ENCODE measurements at regions not wholly inside any gene's neighbourhood (a gene's known extent, or its start where the extent isn't known, plus 50 kb on each side); places are given as distances from the start of the nearest gene placed in this dataset.

- H3K4me1 ChIP-seq (ENCODE audit: insufficient read depth) = peaks cover 3% of the 10 kb centered on the region
- WGBS, 3 donors = 80 to 86% (median 83%) methylated on average over 20 of the region's 20 CpGs
- no peak overlapping the region for H3K27ac ChIP-seq
- DNase-seq = no peak
- H3K9me3 ChIP-seq = peaks cover 0 to 3% of the 10 kb centered on the region in 2 donors
- TF ChIP-seq POLR2A (IDR thresholded peaks at IDR 0.05) = no peak
- TF ChIP-seq EP300 (IDR thresholded peaks at IDR 0.05) = no peak
- TF ChIP-seq, protein P1, sequence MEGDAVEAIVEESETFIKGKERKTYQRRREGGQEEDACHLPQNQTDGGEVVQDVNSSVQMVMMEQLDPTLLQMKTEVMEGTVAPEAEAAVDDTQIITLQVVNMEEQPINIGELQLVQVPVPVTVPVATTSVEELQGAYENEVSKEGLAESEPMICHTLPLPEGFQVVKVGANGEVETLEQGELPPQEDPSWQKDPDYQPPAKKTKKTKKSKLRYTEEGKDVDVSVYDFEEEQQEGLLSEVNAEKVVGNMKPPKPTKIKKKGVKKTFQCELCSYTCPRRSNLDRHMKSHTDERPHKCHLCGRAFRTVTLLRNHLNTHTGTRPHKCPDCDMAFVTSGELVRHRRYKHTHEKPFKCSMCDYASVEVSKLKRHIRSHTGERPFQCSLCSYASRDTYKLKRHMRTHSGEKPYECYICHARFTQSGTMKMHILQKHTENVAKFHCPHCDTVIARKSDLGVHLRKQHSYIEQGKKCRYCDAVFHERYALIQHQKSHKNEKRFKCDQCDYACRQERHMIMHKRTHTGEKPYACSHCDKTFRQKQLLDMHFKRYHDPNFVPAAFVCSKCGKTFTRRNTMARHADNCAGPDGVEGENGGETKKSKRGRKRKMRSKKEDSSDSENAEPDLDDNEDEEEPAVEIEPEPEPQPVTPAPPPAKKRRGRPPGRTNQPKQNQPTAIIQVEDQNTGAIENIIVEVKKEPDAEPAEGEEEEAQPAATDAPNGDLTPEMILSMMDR (IDR thresholded peaks at IDR 0.05) = no peak
- no peak overlapping the region for H3K4me3 ChIP-seq
- no peaks in the 10 kb centered on the region for H3K27me3 ChIP-seq
- H3K36me3 ChIP-seq = no peaks in the 10 kb centered on the region
- intact Hi-C loops (cut with DNase I) = no loop called here
Measured at GRCh38 chr2:238518172-238518820, 91.6 kb downstream of the ASB1 start.

DNA sequence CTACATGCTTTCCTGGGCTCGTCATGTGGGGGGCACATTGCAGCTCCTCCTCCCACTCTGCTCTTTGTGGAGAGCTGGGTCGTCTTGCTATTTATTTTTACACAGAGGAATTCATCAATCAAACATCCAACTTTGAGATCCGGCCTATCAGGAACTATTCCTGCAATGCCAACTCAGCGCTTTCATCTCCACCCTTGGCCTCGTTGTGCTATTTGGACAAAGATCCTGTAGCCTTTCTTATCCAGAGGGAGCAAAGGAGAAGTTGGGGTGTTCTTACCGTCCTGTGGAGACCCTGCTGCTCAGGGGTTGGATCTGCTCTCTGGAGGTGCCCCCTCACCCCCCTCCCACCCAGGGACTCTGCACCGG, 92.1 kb downstream of the ASB1 start:
- DNase-seq = no peak
- WGBS, 3 donors = 69 to 81% (median 75%) methylated on average over 7 of the region's 7 CpGs
- H3K36me3 ChIP-seq = no peaks in the 10 kb centered on the region
- peaks cover 0 to 3% of the 10 kb centered on the region in 2 donors for H3K9me3 ChIP-seq
- no peaks in the 10 kb centered on the region for H3K27me3 ChIP-seq
- TF ChIP-seq POLR2A (IDR thresholded peaks at IDR 0.05) (no peak), EP300 (IDR thresholded peaks at IDR 0.05) (no peak)
- TF ChIP-seq, protein P1 (IDR thresholded peaks at IDR 0.05) = no peak
- peaks cover 7% of the 10 kb centered on the region for H3K4me1 ChIP-seq (ENCODE audit: insufficient read depth)
- H3K27ac ChIP-seq = no peak overlapping the region
- intact Hi-C loops (cut with DNase I) = no loop called here
- H3K4me3 ChIP-seq = no peak overlapping the region

GRCh38 chr2:238520359-238520886, 93.7 kb downstream of the ASB1 start:
- intact Hi-C loops (cut with DNase I) = loop anchor here in 1 of 4 donors (5.0 kb wide), 1 partner anchor 77 kb away; no protein-coding TSS in a partner anchor
- WGBS, 3 donors = 94 to 100% (median 98%) methylated on average over 1 of the region's 1 CpG
- Histone ChIP-seq H3K27ac (no peak overlapping the region), H3K36me3 (no peaks in the 10 kb centered on the region), H3K4me1 (ENCODE audit: insufficient read depth) (peaks cover 8% of the 10 kb centered on the region), H3K27me3 (no peaks in the 10 kb centered on the region), H3K9me3 (peaks cover 0 to 3% of the 10 kb centered on the region in 2 donors), H3K4me3 (no peak overlapping the region)
- no peak for DNase-seq
- TF ChIP-seq, protein P1 (IDR thresholded peaks at IDR 0.05) = no peak
- TF ChIP-seq POLR2A (IDR thresholded peaks at IDR 0.05) (no peak), EP300 (IDR thresholded peaks at IDR 0.05) (no peak)

GRCh38 chr2:238521002-238521401, 94.3 kb downstream of the ASB1 start:
- intact Hi-C loops (cut with DNase I) = loop anchor here in 1 of 4 donors (5.0 kb wide), 1 partner anchor 76 kb away; no protein-coding TSS in a partner anchor
- 94 to 99% (median 95%) methylated on average over 2 of the region's 2 CpGs for WGBS, 3 donors

More at GRCh38 chr2:238521002-238521401, 94.3 kb downstream of the ASB1 start:
- Histone ChIP-seq H3K27ac (no peak overlapping the region), H3K4me3 (no peak overlapping the region), H3K4me1 (ENCODE audit: insufficient read depth) (peaks cover 8% of the 10 kb centered on the region), H3K36me3 (no peaks in the 10 kb centered on the region), H3K27me3 (no peaks in the 10 kb centered on the region), H3K9me3 (peaks cover 0 to 3% of the 10 kb centered on the region in 2 donors)
- no peak for TF ChIP-seq EP300 (IDR thresholded peaks at IDR 0.05)
- TF ChIP-seq POLR2A (IDR thresholded peaks at IDR 0.05) = no peak
- TF ChIP-seq, protein P1 (IDR thresholded peaks at IDR 0.05) = no peak
- no peak for DNase-seq

All from ovary (tissue), 7 donors.